ENCODE measurements at regions not wholly inside any gene's neighbourhood (a gene's known extent, or its start where the extent isn't known, plus 50 kb on each side); places are given as distances from the start of the nearest gene placed in this dataset.

DNA sequence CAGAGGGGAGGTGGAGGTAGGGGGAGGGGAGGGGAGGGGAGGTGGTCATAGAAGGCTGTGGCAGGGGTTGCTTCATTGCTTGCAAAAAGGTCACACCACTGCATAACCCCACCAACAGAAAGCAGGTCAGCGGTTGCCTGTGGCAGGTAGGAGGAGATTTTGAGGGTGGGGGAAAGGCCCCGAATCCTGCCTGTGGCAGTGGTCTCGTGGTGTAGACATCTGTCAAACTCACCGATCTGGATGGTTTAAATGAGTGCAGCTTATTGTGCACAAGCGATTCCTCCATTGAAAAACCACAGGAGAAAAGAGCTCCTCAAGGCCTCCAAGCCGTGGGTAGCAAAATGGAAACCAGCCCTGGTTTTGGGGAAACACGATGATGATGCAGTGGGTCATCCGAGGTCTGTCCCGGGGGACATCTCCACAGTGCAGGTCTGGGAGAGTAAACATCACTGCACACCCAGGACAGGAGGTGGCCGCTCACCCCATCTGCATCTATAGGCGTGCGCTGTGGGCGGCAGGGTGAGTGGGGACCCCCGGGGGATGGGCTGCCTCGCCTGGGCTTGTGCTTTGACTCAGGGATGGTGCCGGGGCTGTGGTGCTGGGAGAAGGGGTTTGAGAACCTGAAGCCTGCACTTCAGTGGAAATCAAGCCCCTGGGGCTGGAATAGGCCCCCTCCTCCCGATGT is 112.3 kb downstream of the CRYAA start:
- Mint-ChIP-seq H3K4me1 (ENCODE audit: unreplicated experiment) (no peaks in the 10 kb centered on the region), H3K4me3 (ENCODE audit: unreplicated experiment) (no peak overlapping the region), H3K27ac (ENCODE audit: unreplicated experiment) (no peak overlapping the region), H3K9me3 (ENCODE audit: unreplicated experiment) (no peaks in the 10 kb centered on the region), H3K36me3 (ENCODE audit: low read depth, unreplicated experiment) (no peaks in the 10 kb centered on the region), H3K27me3 (ENCODE audit: unreplicated experiment) (peaks cover 8% of the 10 kb centered on the region)
- TF ChIP-seq, protein P1, sequence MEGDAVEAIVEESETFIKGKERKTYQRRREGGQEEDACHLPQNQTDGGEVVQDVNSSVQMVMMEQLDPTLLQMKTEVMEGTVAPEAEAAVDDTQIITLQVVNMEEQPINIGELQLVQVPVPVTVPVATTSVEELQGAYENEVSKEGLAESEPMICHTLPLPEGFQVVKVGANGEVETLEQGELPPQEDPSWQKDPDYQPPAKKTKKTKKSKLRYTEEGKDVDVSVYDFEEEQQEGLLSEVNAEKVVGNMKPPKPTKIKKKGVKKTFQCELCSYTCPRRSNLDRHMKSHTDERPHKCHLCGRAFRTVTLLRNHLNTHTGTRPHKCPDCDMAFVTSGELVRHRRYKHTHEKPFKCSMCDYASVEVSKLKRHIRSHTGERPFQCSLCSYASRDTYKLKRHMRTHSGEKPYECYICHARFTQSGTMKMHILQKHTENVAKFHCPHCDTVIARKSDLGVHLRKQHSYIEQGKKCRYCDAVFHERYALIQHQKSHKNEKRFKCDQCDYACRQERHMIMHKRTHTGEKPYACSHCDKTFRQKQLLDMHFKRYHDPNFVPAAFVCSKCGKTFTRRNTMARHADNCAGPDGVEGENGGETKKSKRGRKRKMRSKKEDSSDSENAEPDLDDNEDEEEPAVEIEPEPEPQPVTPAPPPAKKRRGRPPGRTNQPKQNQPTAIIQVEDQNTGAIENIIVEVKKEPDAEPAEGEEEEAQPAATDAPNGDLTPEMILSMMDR (IDR thresholded peaks at IDR 0.05; ENCODE audit: unreplicated experiment): no peak
- no peak for DNase-seq (ENCODE audit: low spot score)

DNA sequence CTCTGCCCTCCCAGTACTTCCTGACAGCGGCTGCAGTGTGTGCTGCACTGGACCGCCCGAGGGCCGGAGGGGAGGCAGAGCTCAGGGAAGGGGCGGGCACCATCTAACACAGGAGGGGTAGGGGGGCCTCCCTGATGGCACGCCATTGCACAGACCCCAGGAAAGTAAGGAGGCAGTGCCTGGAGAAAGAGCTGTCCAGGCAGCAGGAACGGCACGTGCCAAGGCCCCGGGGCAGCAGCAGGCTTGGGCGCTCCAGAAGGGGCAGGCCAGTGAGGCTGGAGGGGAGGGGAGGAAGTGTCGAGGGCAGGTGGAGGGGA is 110.7 kb downstream of the CRYAA start:
- no peak for DNase-seq (ENCODE audit: low spot score)
- H3K27me3 Mint-ChIP-seq (ENCODE audit: unreplicated experiment): peaks cover 13% of the 10 kb centered on the region
- TF ChIP-seq, protein P1 (IDR thresholded peaks at IDR 0.05; ENCODE audit: unreplicated experiment): no peak

DNA sequence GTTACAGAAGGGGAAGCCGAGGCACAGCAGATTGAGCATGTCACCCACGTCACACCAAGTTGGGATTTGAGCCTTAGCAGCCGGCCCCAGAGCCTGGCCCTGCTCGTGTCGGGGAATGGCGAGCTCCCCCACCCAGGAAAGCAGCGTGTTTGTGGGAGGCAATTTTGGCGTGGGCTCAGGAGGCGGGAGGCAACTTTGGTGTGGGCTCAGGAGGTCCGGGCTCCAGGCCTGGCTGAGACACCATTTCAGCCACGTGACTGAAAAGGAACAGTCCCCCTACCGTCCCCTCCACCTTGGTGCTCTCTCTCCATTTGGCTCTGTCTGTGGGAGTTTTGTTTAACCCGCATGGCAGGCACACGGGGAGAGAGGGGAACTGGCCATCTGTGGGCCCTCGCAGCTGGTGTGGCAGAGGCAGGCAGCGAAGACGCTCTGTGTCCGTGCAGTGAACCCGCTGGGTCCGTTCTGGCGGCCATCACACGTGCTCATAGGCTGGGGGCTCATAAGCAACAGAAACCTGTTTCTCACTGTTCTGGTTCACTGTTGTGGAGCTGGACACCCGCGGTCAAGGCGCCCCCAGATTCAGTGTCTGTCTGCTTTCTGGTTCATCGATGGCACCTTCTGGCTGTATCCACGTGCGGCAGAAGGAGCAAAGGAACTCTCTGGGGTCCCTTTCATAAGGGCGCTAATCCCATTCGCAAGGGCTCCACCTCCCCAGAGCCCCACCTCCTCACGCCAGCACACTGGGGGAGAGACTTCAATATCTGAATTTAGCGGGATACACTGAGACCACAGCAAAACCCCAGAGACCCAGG is 110.2 kb downstream of the CRYAA start:
- Mint-ChIP-seq H3K4me3 (ENCODE audit: unreplicated experiment) (no peak overlapping the region), H3K9me3 (ENCODE audit: unreplicated experiment) (no peaks in the 10 kb centered on the region), H3K27me3 (ENCODE audit: unreplicated experiment) (peaks cover 13% of the 10 kb centered on the region), H3K27ac (ENCODE audit: unreplicated experiment) (no peak overlapping the region), H3K4me1 (ENCODE audit: unreplicated experiment) (no peaks in the 10 kb centered on the region), H3K36me3 (ENCODE audit: low read depth, unreplicated experiment) (no peaks in the 10 kb centered on the region)
- no peak for DNase-seq (ENCODE audit: low spot score)
- TF ChIP-seq, protein P1 (IDR thresholded peaks at IDR 0.05; ENCODE audit: unreplicated experiment): no peak

More for the DNA sequence above, 110.7 kb downstream of the CRYAA start:
- H3K27ac Mint-ChIP-seq (ENCODE audit: unreplicated experiment): no peak overlapping the region
- H3K36me3 Mint-ChIP-seq (ENCODE audit: low read depth, unreplicated experiment): no peaks in the 10 kb centered on the region
- H3K4me3 Mint-ChIP-seq (ENCODE audit: unreplicated experiment): no peak overlapping the region
- H3K4me1 Mint-ChIP-seq (ENCODE audit: unreplicated experiment): no peaks in the 10 kb centered on the region
- H3K9me3 Mint-ChIP-seq (ENCODE audit: unreplicated experiment): no peaks in the 10 kb centered on the region

DNA sequence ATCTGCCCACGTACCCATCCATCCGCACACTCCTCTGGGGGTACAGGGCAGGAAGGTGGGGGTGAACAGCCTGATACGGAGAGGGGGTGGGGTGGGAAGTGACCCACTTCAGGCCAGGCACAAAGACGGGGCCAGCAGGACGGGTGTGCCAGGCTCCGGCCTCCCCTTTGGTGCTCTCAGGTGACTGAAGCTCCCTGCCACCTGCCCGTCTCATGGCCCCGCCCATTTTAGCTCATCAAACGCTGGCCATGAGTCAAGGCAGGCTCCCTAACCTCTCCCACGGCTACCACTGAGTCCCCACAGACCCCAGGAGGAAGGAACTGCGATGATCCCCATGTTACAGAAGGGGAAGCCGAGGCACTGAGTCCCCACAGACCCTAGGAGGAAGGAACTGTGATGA is 109.6 kb downstream of the CRYAA start:
- TF ChIP-seq, protein P1 (IDR thresholded peaks at IDR 0.05; ENCODE audit: unreplicated experiment): no peak
- Mint-ChIP-seq H3K27me3 (ENCODE audit: unreplicated experiment) (peaks cover 13% of the 10 kb centered on the region), H3K9me3 (ENCODE audit: unreplicated experiment) (no peaks in the 10 kb centered on the region), H3K4me3 (ENCODE audit: unreplicated experiment) (no peak overlapping the region), H3K27ac (ENCODE audit: unreplicated experiment) (no peak overlapping the region), H3K4me1 (ENCODE audit: unreplicated experiment) (no peaks in the 10 kb centered on the region), H3K36me3 (ENCODE audit: low read depth, unreplicated experiment) (no peaks in the 10 kb centered on the region)
- no peak for DNase-seq (ENCODE audit: low spot score)
